ENCODE measurements at regions not wholly inside any gene's neighbourhood (a gene's known extent, or its start where the extent isn't known, plus 50 kb on each side); places are given as distances from the start of the nearest gene placed in this dataset.

GRCh38 chr1:56002231-56002630 lies 577.1 kb downstream of the PLPP3 start:
- DNase-seq (ENCODE audit: low read depth in 1 of 2, low spot score in 1 of 2), result no peak

DNA sequence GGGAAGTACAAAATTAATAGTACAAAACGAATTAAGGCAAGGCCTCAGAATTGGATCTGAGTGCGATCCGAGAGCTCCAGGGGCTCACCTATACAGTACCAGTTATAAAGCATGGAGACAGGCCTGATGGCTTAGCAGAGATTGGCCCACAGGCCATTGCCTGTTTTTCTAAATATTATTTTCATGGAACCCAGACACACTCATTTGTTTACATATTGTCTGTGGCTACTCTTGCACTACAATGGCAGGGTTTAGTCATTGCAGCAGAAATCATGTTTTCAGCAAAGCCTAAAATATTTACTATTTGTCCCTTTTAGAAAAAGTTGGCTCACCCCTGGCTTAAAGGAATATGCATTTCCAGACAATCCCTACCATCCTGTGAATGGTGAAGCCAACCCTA lies 578.9 kb downstream of the PLPP3 start:
- no peak for DNase-seq (ENCODE audit: low read depth in 1 of 2, low spot score in 1 of 2)

- DNase-seq (ENCODE audit: low read depth in 1 of 2, low spot score in 1 of 2), result no peak
Measured at GRCh38 chr1:55997536-55997935, 581.8 kb downstream of the PLPP3 start.

DNA sequence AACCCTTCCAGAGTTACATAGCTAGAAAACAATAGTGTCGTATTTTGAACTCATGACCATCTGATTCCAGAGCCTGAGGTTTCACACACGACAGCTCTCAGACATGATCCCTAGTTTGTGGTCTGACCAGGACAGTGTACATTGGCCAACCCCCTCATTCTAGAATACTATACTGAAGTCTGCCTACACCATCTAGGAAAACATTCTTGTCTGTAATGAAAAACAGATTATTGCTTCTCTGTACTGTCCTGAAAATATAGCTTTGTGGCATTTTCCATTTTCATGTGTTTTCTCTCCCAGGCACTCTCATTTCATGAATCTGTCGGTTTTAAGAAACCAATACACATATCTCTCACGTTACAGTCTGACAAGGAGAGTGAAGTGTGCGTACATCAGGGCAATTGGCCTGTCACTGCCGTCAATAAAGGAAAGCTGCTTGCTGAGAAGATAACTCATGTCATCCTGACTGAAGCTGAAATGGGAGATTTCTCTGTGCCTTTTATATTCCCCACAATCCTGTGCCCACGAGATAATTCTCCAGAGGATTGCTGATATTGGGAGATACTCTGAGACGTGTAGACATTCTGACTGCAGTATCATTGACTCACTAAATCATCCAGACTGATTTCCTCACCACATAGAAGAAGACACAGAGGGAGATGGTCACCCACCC lies 585.6 kb downstream of the PLPP3 start:
- DNase-seq (ENCODE audit: low read depth in 1 of 2, low spot score in 1 of 2), result no peak

DNA sequence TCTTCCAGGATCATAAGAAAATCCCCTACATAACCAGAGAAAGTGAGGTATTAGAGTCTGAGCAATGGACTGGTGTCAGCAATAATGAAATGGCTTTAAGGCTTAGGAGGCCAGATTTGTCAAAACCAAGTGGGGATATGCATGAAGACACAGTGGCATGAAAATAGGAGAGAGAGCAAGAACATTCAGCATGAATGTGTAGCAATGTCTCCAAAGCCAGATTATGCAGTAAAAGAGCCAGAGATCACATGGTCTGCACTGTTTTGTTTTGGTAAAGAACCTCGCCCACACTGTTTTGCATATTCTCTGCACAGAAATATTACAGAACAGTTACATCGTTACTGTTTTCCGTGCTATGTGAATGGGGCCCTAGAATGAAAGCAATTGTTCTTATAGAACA lies 589.4 kb downstream of the PLPP3 start:
- DNase-seq (ENCODE audit: low read depth in 1 of 2, low spot score in 1 of 2), result no peak

GRCh38 chr1:55988963-55989452 lies 590.4 kb downstream of the PLPP3 start:
- no peak for DNase-seq (ENCODE audit: low read depth in 1 of 2, low spot score in 1 of 2)

DNA sequence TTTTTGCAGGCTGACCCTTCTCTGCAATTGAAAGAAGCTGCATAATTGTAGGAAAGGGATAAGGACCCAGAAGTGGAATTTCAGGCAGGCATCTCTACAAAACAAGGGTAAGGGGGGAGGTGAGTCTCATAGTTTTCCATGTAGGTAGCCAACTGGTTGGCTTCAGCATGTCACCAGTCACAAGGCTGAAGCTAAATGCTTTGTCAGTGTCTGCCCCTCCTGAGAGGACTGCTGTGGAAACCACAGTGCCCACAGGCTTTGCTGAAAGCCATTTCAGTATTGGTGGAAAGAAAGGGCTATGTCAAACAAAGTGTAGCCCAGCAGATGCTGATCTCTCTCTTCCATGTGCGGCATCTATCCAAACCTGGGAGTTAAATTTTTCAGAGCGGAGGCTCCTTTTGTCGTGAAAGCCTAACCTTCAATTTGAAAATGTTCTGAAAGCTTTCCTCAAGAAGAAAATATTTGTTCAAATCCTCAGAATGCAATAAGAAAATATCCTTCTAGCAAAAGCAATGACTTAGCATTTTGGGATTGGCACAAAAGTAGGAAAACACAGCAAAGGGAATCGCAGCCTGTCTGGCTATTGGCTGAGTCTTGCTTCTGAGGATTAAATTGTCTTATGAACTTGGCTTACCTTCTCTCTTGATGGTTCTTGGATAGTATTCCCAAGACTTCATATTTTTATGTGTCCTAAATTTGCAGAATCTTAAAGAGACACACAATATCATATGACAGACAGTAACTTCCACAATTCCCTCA lies 591.7 kb downstream of the PLPP3 start:
- no peak for DNase-seq (ENCODE audit: low read depth in 1 of 2, low spot score in 1 of 2)

- no peak for DNase-seq (ENCODE audit: low read depth in 1 of 2, low spot score in 1 of 2)
Measured at GRCh38 chr1:55986003-55986402, 593.4 kb downstream of the PLPP3 start.

DNA sequence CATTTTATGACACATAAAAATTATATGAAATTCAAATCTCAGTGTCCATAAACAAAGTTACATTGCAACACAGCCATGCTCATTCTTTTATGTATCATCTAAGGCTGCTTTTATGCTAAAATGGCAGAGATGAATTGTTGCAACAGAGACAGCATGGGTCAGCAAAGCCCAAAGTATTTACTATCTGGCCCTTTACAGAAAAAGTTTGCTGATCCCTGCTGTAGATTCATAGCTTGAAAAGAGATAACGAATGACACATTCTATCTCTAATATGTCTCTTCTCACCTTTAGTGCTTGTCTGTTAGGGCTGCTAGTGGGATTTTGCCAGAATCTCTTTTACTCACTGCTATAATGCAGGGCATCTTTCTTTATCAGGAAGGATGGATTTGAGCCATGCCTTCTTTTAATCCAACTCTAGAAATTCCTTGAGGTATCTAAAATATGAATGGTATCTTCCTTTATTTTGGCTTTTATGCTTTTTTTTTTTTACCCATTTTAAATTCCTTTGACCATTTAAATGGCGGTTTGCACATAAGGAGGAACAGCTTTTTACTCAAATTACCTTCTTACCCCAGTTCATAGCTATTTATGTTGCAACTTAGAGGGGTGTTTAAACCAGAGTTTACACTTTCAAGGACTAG lies 598.2 kb downstream of the PLPP3 start:
- no peak for DNase-seq (ENCODE audit: low read depth in 1 of 2, low spot score in 1 of 2)

DNA sequence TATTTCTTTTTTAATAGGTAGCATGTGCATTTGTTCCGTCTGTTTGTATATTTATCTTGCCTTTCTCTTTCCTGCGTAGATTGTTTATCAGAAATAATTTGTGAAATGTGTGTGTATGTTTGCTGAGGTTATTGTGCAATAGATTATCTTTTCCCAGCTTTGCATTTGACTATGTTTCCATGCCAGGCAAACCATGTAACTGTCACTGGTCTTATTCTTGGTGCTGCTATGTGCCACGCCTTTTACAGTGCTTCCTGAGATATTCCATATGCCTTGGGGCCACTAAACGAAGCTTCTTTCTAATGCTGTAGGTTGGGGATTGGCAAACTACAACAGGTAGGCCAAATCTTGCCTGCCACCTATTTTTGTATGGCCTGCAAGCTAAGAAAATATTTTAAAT lies 598.8 kb downstream of the PLPP3 start:
- DNase-seq (ENCODE audit: low read depth in 1 of 2, low spot score in 1 of 2), result no peak

- DNase-seq (ENCODE audit: low read depth in 1 of 2, low spot score in 1 of 2), result no peak
Measured at GRCh38 chr1:55974714-55975441, 604.5 kb downstream of the PLPP3 start.

DNA sequence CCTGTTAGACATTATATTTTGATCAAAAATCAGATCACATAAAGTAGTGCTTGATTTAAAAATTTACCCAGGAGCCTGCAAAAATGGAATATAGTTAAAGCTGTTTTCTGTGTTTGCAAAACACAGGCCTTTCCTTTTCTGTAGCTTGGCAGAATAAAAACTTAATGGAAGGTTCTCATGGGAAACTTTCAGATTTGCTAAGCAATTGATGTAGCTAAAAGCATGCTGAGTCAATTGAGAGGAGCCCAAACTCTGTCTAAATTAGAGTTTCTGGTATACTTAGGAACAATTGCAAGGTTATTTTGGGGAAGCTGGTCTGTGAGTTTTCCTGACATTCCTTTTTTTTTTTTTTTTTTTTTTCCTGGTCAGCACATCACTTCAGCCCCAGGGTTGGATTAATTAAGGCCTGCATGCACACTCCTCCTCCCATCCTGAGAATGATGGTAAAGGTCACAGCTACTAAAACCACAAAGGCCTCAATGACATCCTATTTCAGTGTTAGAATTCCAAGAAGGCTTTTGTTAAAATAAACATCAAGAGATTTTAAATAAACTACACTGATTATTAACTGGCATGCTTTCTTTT lies 608.7 kb downstream of the PLPP3 start:
- no peak for DNase-seq (ENCODE audit: low read depth in 1 of 2, low spot score in 1 of 2)

DNA sequence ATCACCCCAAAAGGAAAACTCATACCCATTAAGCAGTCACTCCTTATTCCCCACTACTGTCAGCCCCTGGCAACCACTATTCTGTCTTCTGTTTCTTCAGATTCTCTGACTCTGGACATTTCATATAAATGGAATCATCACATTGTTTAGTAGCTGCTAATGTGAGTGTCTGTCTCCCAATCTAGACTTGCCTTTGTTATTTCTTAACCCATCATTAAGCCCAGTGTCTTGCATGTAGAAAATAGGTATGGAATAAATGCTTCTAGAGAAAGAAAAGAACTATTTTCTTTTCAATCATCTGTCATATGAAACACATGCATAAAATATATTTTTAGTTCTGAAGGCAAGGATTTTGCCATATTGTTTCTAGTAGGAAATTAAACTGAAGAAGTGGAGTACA lies 610.0 kb downstream of the PLPP3 start:
- DNase-seq (ENCODE audit: low read depth in 1 of 2, low spot score in 1 of 2), result no peak

- DNase-seq (ENCODE audit: low read depth in 1 of 2, low spot score in 1 of 2), result no peak
Measured at GRCh38 chr1:55968661-55969060, 610.7 kb downstream of the PLPP3 start.

- no peak for DNase-seq (ENCODE audit: low read depth in 1 of 2, low spot score in 1 of 2)
Measured at GRCh38 chr1:55965981-55966461, 613.3 kb downstream of the PLPP3 start.

GRCh38 chr1:55962472-55962871 lies 616.9 kb downstream of the PLPP3 start:
- no peak for DNase-seq (ENCODE audit: low read depth in 1 of 2, low spot score in 1 of 2)

GRCh38 chr1:55959136-55959548 lies 620.2 kb downstream of the PLPP3 start:
- no peak for DNase-seq (ENCODE audit: low read depth in 1 of 2, low spot score in 1 of 2)

DNA sequence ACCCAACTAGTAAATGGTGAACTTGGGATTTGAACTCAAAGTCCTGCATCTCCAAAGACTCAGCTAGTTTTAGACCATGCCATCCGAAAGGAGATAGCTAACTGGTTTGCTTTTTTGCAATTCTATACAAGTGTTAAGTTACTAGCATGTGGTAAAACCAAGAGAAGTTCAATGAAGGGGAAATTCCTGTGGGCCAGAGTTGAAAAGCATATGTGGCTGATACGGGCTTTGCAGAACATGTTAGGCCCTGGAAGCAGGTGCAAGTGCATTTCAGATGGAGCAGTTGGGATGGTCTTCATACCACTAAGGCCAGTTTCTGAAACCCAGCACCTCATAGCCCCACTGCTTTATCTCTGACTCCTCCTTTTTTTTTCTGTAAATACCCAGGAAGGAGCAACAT lies 620.9 kb downstream of the PLPP3 start:
- DNase-seq (ENCODE audit: low read depth in 1 of 2, low spot score in 1 of 2), result no peak

GRCh38 chr1:55957276-55957675 lies 622.1 kb downstream of the PLPP3 start:
- DNase-seq (ENCODE audit: low read depth in 1 of 2, low spot score in 1 of 2), result no peak

DNA sequence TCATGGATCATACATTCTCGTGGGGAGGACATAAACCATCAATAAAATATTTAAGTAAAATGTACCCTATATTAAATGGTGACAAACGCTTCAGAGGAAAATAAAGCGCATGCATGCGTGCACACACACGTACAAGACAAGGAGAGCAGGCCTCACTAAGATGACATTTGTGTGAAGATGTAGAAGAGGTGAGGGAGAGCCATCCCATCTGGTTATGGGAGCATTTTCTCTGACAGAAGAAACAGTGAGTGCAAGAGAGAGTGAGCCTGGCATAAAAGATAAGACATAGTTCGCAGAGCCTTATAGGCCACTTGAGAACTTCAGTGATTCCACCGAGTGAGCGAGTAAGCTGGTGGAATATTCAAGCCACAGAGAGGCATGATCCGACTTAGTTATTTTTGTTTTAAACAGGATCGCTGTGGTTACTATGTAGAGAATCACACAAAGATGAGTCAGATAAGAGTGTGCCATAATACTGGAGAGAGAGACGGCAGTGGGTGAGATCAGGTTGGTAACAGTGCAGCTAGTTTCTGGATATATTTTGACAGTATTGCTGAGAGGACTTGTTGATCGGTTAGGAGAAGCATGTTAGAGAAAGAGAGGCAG lies 624.2 kb downstream of the PLPP3 start:
- DNase-seq (ENCODE audit: low read depth in 1 of 2, low spot score in 1 of 2), result no peak

- no peak for DNase-seq (ENCODE audit: low read depth in 1 of 2, low spot score in 1 of 2)
Measured at GRCh38 chr1:55951291-55951690, 628.1 kb downstream of the PLPP3 start.
